ENCODE measurements at regions not wholly inside any gene's neighbourhood (a gene's known extent, or its start where the extent isn't known, plus 50 kb on each side); places are given as distances from the start of the nearest gene placed in this dataset.

- TF ChIP-seq, protein P1, sequence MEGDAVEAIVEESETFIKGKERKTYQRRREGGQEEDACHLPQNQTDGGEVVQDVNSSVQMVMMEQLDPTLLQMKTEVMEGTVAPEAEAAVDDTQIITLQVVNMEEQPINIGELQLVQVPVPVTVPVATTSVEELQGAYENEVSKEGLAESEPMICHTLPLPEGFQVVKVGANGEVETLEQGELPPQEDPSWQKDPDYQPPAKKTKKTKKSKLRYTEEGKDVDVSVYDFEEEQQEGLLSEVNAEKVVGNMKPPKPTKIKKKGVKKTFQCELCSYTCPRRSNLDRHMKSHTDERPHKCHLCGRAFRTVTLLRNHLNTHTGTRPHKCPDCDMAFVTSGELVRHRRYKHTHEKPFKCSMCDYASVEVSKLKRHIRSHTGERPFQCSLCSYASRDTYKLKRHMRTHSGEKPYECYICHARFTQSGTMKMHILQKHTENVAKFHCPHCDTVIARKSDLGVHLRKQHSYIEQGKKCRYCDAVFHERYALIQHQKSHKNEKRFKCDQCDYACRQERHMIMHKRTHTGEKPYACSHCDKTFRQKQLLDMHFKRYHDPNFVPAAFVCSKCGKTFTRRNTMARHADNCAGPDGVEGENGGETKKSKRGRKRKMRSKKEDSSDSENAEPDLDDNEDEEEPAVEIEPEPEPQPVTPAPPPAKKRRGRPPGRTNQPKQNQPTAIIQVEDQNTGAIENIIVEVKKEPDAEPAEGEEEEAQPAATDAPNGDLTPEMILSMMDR (IDR thresholded peaks at IDR 0.05): no peak
- no peak for TF ChIP-seq POLR2A (IDR thresholded peaks at IDR 0.05)
Observed at GRCh38 chr15:37594417-37594816, 340.0 kb upstream of the TMCO5A start.

All from lower leg skin (tissue), 3 donors.